Fibroblast of lung (primary cell): ENCODE measurements at regions not wholly inside any gene's neighbourhood (a gene's known extent, or its start where the extent isn't known, plus 50 kb on each side); places are given as distances from the start of the nearest gene placed in this dataset.

ENCODE experiments used
- DNase-seq, 2 donors: peaks; one replicate each; pipeline versions ENCODE4 v3.0.0 to v3.0.0-alpha.2; 2010; ENCODE audit warnings: low read depth in 2 of 2
- H2AFZ ChIP-seq: 2 replicates; pipeline ENCODE4 v1.5.1; 2012; ENCODE audit warnings: low read length, control low read depth, inconsistent platforms
- H3K27ac ChIP-seq: 2 replicates; pipeline ENCODE4 v1.5.1; 2011; ENCODE audit warnings: low read length, control low read depth; ENCODE audit not compliant: insufficient read depth
- H3K27me3 ChIP-seq: 2 replicates; pipeline ENCODE4 v1.5.1; 2011; ENCODE audit warnings: mild to moderate bottlenecking, low read length; ENCODE audit not compliant: control insufficient read depth, insufficient read depth
- H3K36me3 ChIP-seq: 2 replicates; pipeline ENCODE4 v1.5.1; 2011; ENCODE audit warnings: low read length; ENCODE audit not compliant: control insufficient read depth, insufficient read depth
- H3K4me1 ChIP-seq: 2 replicates; pipeline ENCODE4 v1.5.1; 2011; ENCODE audit warnings: low read length; ENCODE audit not compliant: control insufficient read depth, insufficient read depth; ENCODE audit errors: extremely low read depth
- H3K4me2 ChIP-seq: 2 replicates; pipeline ENCODE4 v1.5.1; 2011; ENCODE audit warnings: low read length, control low read depth; ENCODE audit not compliant: insufficient read depth; ENCODE audit errors: extremely low read depth
- H3K4me3 ChIP-seq, 4 experiments: fragments of 200-600 bp in 1 of 4; sonication (generic) in 1 of 4; replicated peaks in 1 of 4; 2 replicates each; pipeline ENCODE4 v1.5.1; 2011 to 2016; ENCODE audit warnings: low read length in 4 of 4, low read depth in 3 of 4, mild to moderate bottlenecking in 3 of 4, control low read depth in 2 of 4, inconsistent platforms in 1 of 4, mixed read lengths in 1 of 4; ENCODE audit not compliant: insufficient read depth in 1 of 4; ENCODE audit errors: control extremely low read depth in 1 of 4
- H3K79me2 ChIP-seq: 2 replicates; pipeline ENCODE4 v1.5.1; 2012; ENCODE audit warnings: mild to moderate bottlenecking, low read length, inconsistent platforms; ENCODE audit not compliant: control insufficient read depth, insufficient read depth
- H3K9ac ChIP-seq: 2 replicates; pipeline ENCODE4 v1.5.1; 2011; ENCODE audit warnings: mild to moderate bottlenecking, low read length, control low read depth; ENCODE audit not compliant: insufficient read depth
- H3K9me3 ChIP-seq: 2 replicates; pipeline ENCODE4 v1.5.1; 2012; ENCODE audit warnings: low read depth, low read length; ENCODE audit not compliant: control insufficient read depth, insufficient read depth
- H4K20me1 ChIP-seq: 2 replicates; pipeline ENCODE4 v1.5.1; 2011; ENCODE audit warnings: low read length; ENCODE audit not compliant: control insufficient read depth, insufficient read depth; ENCODE audit errors: extremely low read depth
- EZH2 ChIP-seq: IDR thresholded peaks from 2 replicates; pipeline ENCODE4 v1.5.1; 2012; ENCODE audit warnings: low read length, control low read depth, mild to moderate bottlenecking; ENCODE audit errors: missing control alignments
- TF ChIP-seq, protein P1 (sequence below), 2 donors: IDR thresholded peaks in 1 of 2; conservative IDR thresholded peaks in 1 of 2; 1 replicate in 1 of 2; 2 replicates in 1 of 2; pipeline ENCODE4 v1.5.1; 2011 to 2012; ENCODE audit warnings: low read length in 2 of 2, control low read depth in 1 of 2, inconsistent platforms in 1 of 2, low read depth in 1 of 2, mild to moderate bottlenecking in 1 of 2

DNA sequence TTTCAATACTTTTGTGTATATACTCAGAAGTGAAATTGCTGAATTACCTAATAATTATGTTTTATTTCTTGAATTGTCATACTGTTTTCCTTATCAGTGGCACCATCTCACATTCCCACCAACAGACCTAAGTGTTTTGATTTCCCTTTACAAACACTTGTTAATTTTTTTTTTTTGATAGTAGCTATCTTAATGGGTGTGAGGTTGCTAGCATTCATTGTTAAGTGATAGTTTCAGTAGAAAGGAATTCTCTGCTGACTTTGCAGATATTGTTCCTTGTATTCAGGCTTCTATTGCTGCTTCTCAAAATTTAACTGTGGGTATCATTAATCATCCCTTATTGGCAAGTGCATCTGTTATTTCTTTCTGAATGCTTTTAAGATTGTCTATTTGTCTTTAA, 927.5 kb upstream of the SLIT2 start:
- H3K9ac ChIP-seq, result no peak overlapping the region
- H4K20me1 ChIP-seq, result no peaks in the 10 kb centered on the region
- no peaks in the 10 kb centered on the region for H3K36me3 ChIP-seq
- H3K27ac ChIP-seq, result no peak overlapping the region
- no peaks in the 10 kb centered on the region for H3K9me3 ChIP-seq
- H3K4me2 ChIP-seq, result no peak overlapping the region
- no peak overlapping the region for H2AFZ ChIP-seq
- H3K4me1 ChIP-seq, result no peaks in the 10 kb centered on the region
- H3K4me3 ChIP-seq, result no peak overlapping the region
- no peak for DNase-seq
- H3K79me2 ChIP-seq, result no peaks in the 10 kb centered on the region
- no peak for TF ChIP-seq EZH2
- TF ChIP-seq, protein P1, sequence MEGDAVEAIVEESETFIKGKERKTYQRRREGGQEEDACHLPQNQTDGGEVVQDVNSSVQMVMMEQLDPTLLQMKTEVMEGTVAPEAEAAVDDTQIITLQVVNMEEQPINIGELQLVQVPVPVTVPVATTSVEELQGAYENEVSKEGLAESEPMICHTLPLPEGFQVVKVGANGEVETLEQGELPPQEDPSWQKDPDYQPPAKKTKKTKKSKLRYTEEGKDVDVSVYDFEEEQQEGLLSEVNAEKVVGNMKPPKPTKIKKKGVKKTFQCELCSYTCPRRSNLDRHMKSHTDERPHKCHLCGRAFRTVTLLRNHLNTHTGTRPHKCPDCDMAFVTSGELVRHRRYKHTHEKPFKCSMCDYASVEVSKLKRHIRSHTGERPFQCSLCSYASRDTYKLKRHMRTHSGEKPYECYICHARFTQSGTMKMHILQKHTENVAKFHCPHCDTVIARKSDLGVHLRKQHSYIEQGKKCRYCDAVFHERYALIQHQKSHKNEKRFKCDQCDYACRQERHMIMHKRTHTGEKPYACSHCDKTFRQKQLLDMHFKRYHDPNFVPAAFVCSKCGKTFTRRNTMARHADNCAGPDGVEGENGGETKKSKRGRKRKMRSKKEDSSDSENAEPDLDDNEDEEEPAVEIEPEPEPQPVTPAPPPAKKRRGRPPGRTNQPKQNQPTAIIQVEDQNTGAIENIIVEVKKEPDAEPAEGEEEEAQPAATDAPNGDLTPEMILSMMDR (conservative IDR thresholded peaks at IDR 0.05 in 1 of 2, IDR thresholded peaks at IDR 0.05 in 1 of 2; ENCODE audit: low read depth in 1 of 2, low read length in 2 of 2), result no peak
- H3K27me3 ChIP-seq, result no peaks in the 10 kb centered on the region

DNA sequence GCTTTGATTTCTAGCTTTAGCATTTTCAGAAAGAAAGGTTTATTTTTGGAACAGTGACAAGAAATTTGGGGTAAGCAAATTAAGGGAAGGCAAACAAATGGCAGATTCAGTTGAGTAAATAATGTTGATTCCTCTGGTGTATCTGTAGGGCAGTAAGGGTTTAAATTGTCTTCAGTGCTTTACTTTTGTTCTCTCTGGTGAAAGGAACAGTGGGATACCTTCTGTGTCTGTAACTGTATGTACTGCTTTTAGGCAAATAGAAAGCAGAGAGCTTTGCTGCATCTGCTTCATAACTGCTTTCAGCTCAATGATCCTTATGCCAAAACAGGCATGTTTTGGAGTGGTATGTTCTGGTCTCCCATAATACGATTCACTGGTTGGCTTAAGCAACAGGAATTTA, 932.1 kb upstream of the SLIT2 start:
- H3K27ac ChIP-seq, result no peak overlapping the region
- H3K4me3 ChIP-seq, result no peak overlapping the region
- no peak overlapping the region for H3K9ac ChIP-seq
- H3K4me1 ChIP-seq, result no peaks in the 10 kb centered on the region
- no peaks in the 10 kb centered on the region for H3K36me3 ChIP-seq
- H2AFZ ChIP-seq, result no peak overlapping the region
- no peaks in the 10 kb centered on the region for H3K79me2 ChIP-seq
- no peak for DNase-seq
- H3K9me3 ChIP-seq, result no peaks in the 10 kb centered on the region
- H3K4me2 ChIP-seq, result no peak overlapping the region
- no peaks in the 10 kb centered on the region for H4K20me1 ChIP-seq
- no peaks in the 10 kb centered on the region for H3K27me3 ChIP-seq
- TF ChIP-seq EZH2, result no peak
- TF ChIP-seq, protein P1 (conservative IDR thresholded peaks at IDR 0.05 in 1 of 2, IDR thresholded peaks at IDR 0.05 in 1 of 2; ENCODE audit: low read depth in 1 of 2, low read length in 2 of 2), result no peak

DNA sequence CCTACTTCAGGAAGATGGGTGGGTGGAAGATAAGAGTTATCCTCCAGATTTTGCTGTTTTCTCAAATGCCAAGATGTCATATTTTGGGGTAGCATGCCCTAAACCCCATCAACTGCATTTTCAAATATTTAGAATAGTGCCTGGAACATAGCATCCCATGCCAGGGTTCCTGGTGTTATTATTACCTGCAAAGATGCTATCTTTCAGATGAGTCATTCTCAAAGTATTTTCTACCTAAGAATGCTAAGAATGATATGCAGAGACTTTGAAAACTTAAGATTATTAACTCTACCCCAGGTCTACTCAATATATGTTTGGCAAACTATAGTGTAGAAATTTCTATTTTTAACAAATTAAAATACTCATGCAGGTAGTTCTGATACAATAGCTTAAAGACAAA, 934.3 kb upstream of the SLIT2 start:
- DNase-seq, result no peak
- no peak overlapping the region for H3K9ac ChIP-seq
- H3K4me2 ChIP-seq, result no peak overlapping the region
- no peak overlapping the region for H2AFZ ChIP-seq
- no peaks in the 10 kb centered on the region for H3K9me3 ChIP-seq
- H3K27me3 ChIP-seq, result no peaks in the 10 kb centered on the region
- no peaks in the 10 kb centered on the region for H3K4me1 ChIP-seq
- no peak overlapping the region for H3K4me3 ChIP-seq
- H3K27ac ChIP-seq, result no peak overlapping the region
- no peaks in the 10 kb centered on the region for H3K36me3 ChIP-seq
- H3K79me2 ChIP-seq, result no peaks in the 10 kb centered on the region
- TF ChIP-seq, protein P1 (conservative IDR thresholded peaks at IDR 0.05 in 1 of 2, IDR thresholded peaks at IDR 0.05 in 1 of 2; ENCODE audit: low read depth in 1 of 2, low read length in 2 of 2), result no peak
- no peak for TF ChIP-seq EZH2
- H4K20me1 ChIP-seq, result no peaks in the 10 kb centered on the region
